H9 (cell line): ENCODE measurements at regions not wholly inside any gene's neighbourhood (a gene's known extent, or its start where the extent isn't known, plus 50 kb on each side); places are given as distances from the start of the nearest gene placed in this dataset.

Source experiments
- DNase-seq: peaks from one replicate; pipeline ENCODE4 v3.0.0-alpha.2; 2017
- H2AFZ ChIP-seq: one replicate; pipeline ENCODE4 v1.6.1; 2013; ENCODE audit warnings: mild to moderate bottlenecking, low read length, control low read depth, moderate library complexity
- H2AK5ac ChIP-seq: 2 replicates; pipeline ENCODE4 v1.6.1; 2013; ENCODE audit warnings: low read length, control low read depth, mixed read lengths; ENCODE audit not compliant: insufficient read length
- H2BK120ac ChIP-seq: one replicate; pipeline ENCODE4 v1.6.1; 2013; ENCODE audit warnings: low read depth, mild to moderate bottlenecking, low read length, control low read depth, inconsistent platforms; ENCODE audit not compliant: poor library complexity, severe bottlenecking
- H2BK12ac ChIP-seq: 2 replicates; pipeline ENCODE4 v1.6.1; 2013; ENCODE audit warnings: low read length, control low read depth, mixed read lengths, low read depth; ENCODE audit not compliant: insufficient read length
- H2BK15ac ChIP-seq: 2 replicates; pipeline ENCODE4 v1.6.1; 2013; ENCODE audit warnings: low read depth, low read length, control low read depth
- H2BK20ac ChIP-seq: one replicate; pipeline ENCODE4 v1.6.1; 2013; ENCODE audit warnings: low read depth, mild to moderate bottlenecking, low read length, control low read depth, inconsistent platforms; ENCODE audit not compliant: poor library complexity, severe bottlenecking
- H2BK5ac ChIP-seq: 2 replicates; pipeline ENCODE4 v1.6.1; 2013; ENCODE audit warnings: low read length, control low read depth, mixed read lengths; ENCODE audit not compliant: insufficient read length
- H3K14ac ChIP-seq: 2 replicates; pipeline ENCODE4 v1.6.1; 2013; ENCODE audit warnings: low read length, control low read depth; ENCODE audit not compliant: insufficient read depth
- H3K18ac ChIP-seq: 2 replicates; pipeline ENCODE4 v1.6.1; 2013; ENCODE audit warnings: low read depth, mild to moderate bottlenecking, mixed read lengths, low read length, control low read depth; ENCODE audit not compliant: insufficient read length
- H3K23ac ChIP-seq: 2 replicates; pipeline ENCODE4 v1.6.1; 2013; ENCODE audit warnings: low read length, control low read depth, mixed read lengths, low read depth; ENCODE audit not compliant: insufficient read length
- H3K23me2 ChIP-seq: 2 replicates; pipeline ENCODE4 v1.6.1; 2013; ENCODE audit warnings: low read depth, mild to moderate bottlenecking, mixed read lengths, low read length, control low read depth; ENCODE audit not compliant: insufficient read length, poor library complexity, severe bottlenecking
- H3K27ac ChIP-seq: 2 replicates; pipeline ENCODE4 v1.5.1; 2013; ENCODE audit warnings: low read length, control low read depth, mixed read lengths, low read depth; ENCODE audit not compliant: insufficient read length
- H3K27me3 ChIP-seq: 2 replicates; pipeline ENCODE4 v1.6.1; 2013; ENCODE audit warnings: low read length, control low read depth, inconsistent platforms; ENCODE audit not compliant: insufficient read depth
- H3K4ac ChIP-seq: 2 replicates; pipeline ENCODE4 v1.6.1; 2013; ENCODE audit warnings: low read depth, mild to moderate bottlenecking, control low read depth, inconsistent platforms, low read length, moderate library complexity
- H3K4me1 ChIP-seq: 2 replicates; pipeline ENCODE4 v1.6.1; 2013; ENCODE audit warnings: low read length, control low read depth, inconsistent platforms; ENCODE audit not compliant: insufficient read depth
- H3K4me2 ChIP-seq: 2 replicates; pipeline ENCODE4 v1.6.1; 2013; ENCODE audit warnings: low read length, control low read depth, mixed read lengths; ENCODE audit not compliant: insufficient read length, insufficient read depth
- H3K56ac ChIP-seq: 2 replicates; pipeline ENCODE4 v1.6.1; 2013; ENCODE audit warnings: low read depth, mild to moderate bottlenecking, mixed read lengths, low read length, control low read depth; ENCODE audit not compliant: insufficient read length
- H3K79me1 ChIP-seq: 2 replicates; pipeline ENCODE4 v1.6.1; 2013; ENCODE audit warnings: low read depth, mild to moderate bottlenecking, moderate library complexity, low read length, control low read depth, inconsistent platforms; ENCODE audit not compliant: insufficient read depth, poor library complexity, severe bottlenecking
- H3K79me2 ChIP-seq: 2 replicates; pipeline ENCODE4 v1.6.1; 2013; ENCODE audit warnings: low read length, control low read depth, inconsistent platforms; ENCODE audit not compliant: insufficient read depth
- H3K9ac ChIP-seq: 2 replicates; pipeline ENCODE4 v1.6.1; 2013; ENCODE audit warnings: low read length, control low read depth, mixed read lengths; ENCODE audit not compliant: insufficient read length; ENCODE audit errors: extremely low read depth
- H3K9me3 ChIP-seq: one replicate; pipeline ENCODE4 v1.6.1; 2013; ENCODE audit warnings: low read depth, low read length, inconsistent platforms; ENCODE audit not compliant: control insufficient read depth
- H3T11ph ChIP-seq: one replicate; pipeline ENCODE4 v1.6.1; 2013; ENCODE audit warnings: mild to moderate bottlenecking, low read length, control low read depth, inconsistent platforms
- H4K20me1 ChIP-seq: one replicate; pipeline ENCODE4 v1.6.1; 2013; ENCODE audit not compliant: control insufficient read depth, insufficient read length, insufficient read depth
- H4K5ac ChIP-seq: 2 replicates; pipeline ENCODE4 v1.6.1; 2013; ENCODE audit warnings: low read depth, mild to moderate bottlenecking, mixed read lengths, low read length, control low read depth; ENCODE audit not compliant: insufficient read length
- H4K8ac ChIP-seq: replicated peaks from 2 replicates; pipeline ENCODE4 v1.6.1; 2013; ENCODE audit warnings: low read length, control low read depth, mixed read lengths, low read depth; ENCODE audit not compliant: insufficient read length
- H4K91ac ChIP-seq: 2 replicates; pipeline ENCODE4 v1.6.1; 2013; ENCODE audit warnings: low read depth, mild to moderate bottlenecking, moderate library complexity, mixed read lengths, low read length, control low read depth; ENCODE audit not compliant: insufficient read length
- H3K27ac Mint-ChIP-seq, 3 experiments: 2 replicates in 2 of 3; 3 replicates in 1 of 3; pipeline ENCODE4 v1.8.0; 2020 to 2021; ENCODE audit warnings: mixed read lengths in 3 of 3, mild to moderate bottlenecking in 1 of 3, moderate library complexity in 1 of 3
- H3K27me3 Mint-ChIP-seq: 2 replicates; pipeline ENCODE4 v1.8.0; 2021; ENCODE audit warnings: low read depth, mild to moderate bottlenecking, moderate library complexity, mixed read lengths
- H3K36me3 Mint-ChIP-seq, 3 experiments: 2 replicates in 2 of 3; 3 replicates in 1 of 3; pipeline ENCODE4 v1.8.0; 2020 to 2021; ENCODE audit warnings: low read depth in 3 of 3, mixed read lengths in 3 of 3; ENCODE audit not compliant: insufficient read depth in 1 of 3
- H3K4me1 Mint-ChIP-seq, 2 experiments: 2 replicates each; pipeline ENCODE4 v1.8.0; 2020; ENCODE audit warnings: mixed read lengths in 2 of 2
- H3K4me3 Mint-ChIP-seq, 2 experiments: 2 replicates in 1 of 2; 3 replicates in 1 of 2; pipeline ENCODE4 v1.8.0; 2020 to 2021; ENCODE audit warnings: mild to moderate bottlenecking in 2 of 2, mixed read lengths in 2 of 2, moderate library complexity in 1 of 2
- H3K9me3 Mint-ChIP-seq, 2 experiments: 2 replicates in 1 of 2; 3 replicates in 1 of 2; pipeline ENCODE4 v1.8.0; 2020; ENCODE audit warnings: mild to moderate bottlenecking in 2 of 2, mixed read lengths in 2 of 2, moderate library complexity in 1 of 2
- WGBS: extraction: QIAGEN DNeasy Blood & Tissue Kit; methylation state at CpG from one replicate; pipeline ENCODE4 v1.1.7; 2013; ENCODE audit warnings: missing lambda C conversion rate, low lambda C conversion rate, mixed read lengths; ENCODE audit not compliant: insufficient read length; ENCODE audit errors: extremely low coverage; 5-methylcytosine and 5-hydroxymethylcytosine counted together
- TF ChIP-seq, protein P1 (sequence below): fragments of 200-600 bp; sonication (generic); conservative IDR thresholded peaks from 3 replicates; pipeline ENCODE4 v1.8.0; 2021; ENCODE audit warnings: antibody characterized with exemption, mild to moderate bottlenecking

DNA sequence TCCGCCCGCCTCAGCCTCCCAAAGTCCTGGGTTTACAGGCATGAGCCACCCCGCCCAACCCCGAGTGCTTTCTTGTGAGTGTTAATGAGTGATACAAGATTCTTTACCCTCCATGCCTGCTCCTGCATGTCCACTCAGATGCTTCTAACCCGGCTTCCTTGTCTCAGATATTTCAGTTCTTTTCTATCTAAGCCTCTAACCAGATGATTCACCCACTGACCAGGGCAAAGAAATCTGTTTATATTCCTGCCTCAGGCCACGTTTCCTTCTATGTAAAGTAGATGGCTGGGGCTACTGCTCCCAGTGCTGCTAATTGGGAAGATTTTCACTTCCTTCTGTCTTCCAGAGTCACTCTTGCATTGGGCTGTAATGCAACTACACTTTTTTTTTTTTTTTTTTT, 395.1 kb upstream of the ANKRD30A start:
- Histone ChIP-seq H2BK20ac (no peak overlapping the region), H3K23ac (no peak overlapping the region), H2BK15ac (no peak overlapping the region), H2AFZ (no peak overlapping the region), H3K56ac (no peak overlapping the region), H3K79me2 (no peaks in the 10 kb centered on the region), H2AK5ac (no peak overlapping the region), H3K27ac (no peak overlapping the region), H4K8ac (no peak overlapping the region), H2BK120ac (no peak overlapping the region), H4K20me1 (no peaks in the 10 kb centered on the region), H3K14ac (no peak overlapping the region), H3K27me3 (no peaks in the 10 kb centered on the region), H3K79me1 (no peaks in the 10 kb centered on the region), H3T11ph (no peak overlapping the region), H2BK12ac (no peak overlapping the region), H2BK5ac (no peak overlapping the region), H3K18ac (no peak overlapping the region), H3K9me3 (no peaks in the 10 kb centered on the region), H4K91ac (no peak overlapping the region), H3K4me1 (no peaks in the 10 kb centered on the region), H3K23me2 (no peaks in the 10 kb centered on the region), H4K5ac (no peak overlapping the region), H3K9ac (no peak overlapping the region), H3K4me2 (no peak overlapping the region), H3K4ac (no peak overlapping the region)
- peaks cover 3 to 11% of the 10 kb centered on the region in 2 experiments; a peak in 4 of 5 replicates for H3K9me3 Mint-ChIP-seq
- no peak overlapping the region for H3K27ac Mint-ChIP-seq
- TF ChIP-seq, protein P1, sequence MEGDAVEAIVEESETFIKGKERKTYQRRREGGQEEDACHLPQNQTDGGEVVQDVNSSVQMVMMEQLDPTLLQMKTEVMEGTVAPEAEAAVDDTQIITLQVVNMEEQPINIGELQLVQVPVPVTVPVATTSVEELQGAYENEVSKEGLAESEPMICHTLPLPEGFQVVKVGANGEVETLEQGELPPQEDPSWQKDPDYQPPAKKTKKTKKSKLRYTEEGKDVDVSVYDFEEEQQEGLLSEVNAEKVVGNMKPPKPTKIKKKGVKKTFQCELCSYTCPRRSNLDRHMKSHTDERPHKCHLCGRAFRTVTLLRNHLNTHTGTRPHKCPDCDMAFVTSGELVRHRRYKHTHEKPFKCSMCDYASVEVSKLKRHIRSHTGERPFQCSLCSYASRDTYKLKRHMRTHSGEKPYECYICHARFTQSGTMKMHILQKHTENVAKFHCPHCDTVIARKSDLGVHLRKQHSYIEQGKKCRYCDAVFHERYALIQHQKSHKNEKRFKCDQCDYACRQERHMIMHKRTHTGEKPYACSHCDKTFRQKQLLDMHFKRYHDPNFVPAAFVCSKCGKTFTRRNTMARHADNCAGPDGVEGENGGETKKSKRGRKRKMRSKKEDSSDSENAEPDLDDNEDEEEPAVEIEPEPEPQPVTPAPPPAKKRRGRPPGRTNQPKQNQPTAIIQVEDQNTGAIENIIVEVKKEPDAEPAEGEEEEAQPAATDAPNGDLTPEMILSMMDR, result no peak
- peaks cover 0 to 4% (median 2%) of the 10 kb centered on the region in 3 experiments; a peak in 5 of 7 replicates for H3K36me3 Mint-ChIP-seq
- no peak overlapping the region for H3K4me3 Mint-ChIP-seq
- no peaks in the 10 kb centered on the region for H3K27me3 Mint-ChIP-seq
- no CpG with 5 or more reads among the region's 6 CpGs for WGBS
- DNase-seq, result no peak
- peaks cover 8 to 10% of the 10 kb centered on the region in 2 experiments for H3K4me1 Mint-ChIP-seq
